RCC 7860 (cell line): ENCODE measurements at regions not wholly inside any gene's neighbourhood (a gene's known extent, or its start where the extent isn't known, plus 50 kb on each side); places are given as distances from the start of the nearest gene placed in this dataset.
"Not testable (repeated sequence)": the region's sequence is repeated elsewhere in the genome, so short reads cannot be mapped to it uniquely, and the experiment has no call there.

ENCODE experiments used
- DNase-seq: peaks from one replicate; pipeline ENCODE4 v3.0.0-alpha.2; 2015; ENCODE audit warnings: low spot score
- FAIRE-seq: peaks from 2 replicates; lab custom pipeline; 2012; peaks lifted over from hg19 to GRCh38; lab: Jason Lieb, UNC

DNA sequence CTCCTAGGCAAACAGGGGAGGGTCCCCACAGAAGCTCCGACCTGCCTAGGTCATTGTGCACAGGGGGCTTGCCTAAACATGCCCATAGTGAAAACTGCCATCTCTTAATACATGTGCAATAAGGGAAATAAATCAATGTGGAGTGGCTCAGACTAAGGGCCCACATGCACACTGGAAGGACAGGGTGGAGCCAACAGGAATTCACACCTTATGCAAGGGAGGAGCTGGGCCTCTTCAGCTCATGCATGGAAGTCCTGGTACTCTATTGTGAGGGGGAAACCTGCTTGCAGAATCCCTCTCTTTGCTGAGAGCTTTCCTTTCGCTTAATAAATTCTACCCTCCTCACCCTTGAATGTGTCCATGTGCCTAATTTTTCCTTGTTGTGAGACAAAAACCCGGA is 815.8 kb downstream of the EFNA5 start:
- DNase-seq (no peak), FAIRE-seq (no peak)

- DNase-seq (no peak), FAIRE-seq (no peak)
Observed at GRCh38 chr5:106854105-106854687, 816.5 kb downstream of the EFNA5 start.

DNA sequence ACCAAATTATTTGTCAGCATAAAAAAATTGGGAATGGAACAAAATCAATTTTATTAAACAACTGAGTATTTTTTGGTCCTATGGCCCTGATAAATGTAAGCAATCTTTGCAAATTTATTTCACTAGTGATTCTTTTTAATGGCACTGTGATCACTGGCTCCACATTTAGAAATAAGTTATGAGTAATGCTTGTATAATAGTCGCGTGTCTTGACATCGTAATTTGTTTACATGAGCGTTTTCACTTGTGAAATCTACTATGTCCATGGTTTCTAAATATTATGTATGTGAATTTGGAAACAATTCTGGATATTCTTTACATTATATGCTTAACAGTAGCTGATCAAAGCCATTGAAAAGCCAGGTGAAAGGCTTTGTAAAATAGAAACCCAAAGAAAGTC is 817.5 kb downstream of the EFNA5 start:
- DNase-seq (no peak), FAIRE-seq (no peak)

DNA sequence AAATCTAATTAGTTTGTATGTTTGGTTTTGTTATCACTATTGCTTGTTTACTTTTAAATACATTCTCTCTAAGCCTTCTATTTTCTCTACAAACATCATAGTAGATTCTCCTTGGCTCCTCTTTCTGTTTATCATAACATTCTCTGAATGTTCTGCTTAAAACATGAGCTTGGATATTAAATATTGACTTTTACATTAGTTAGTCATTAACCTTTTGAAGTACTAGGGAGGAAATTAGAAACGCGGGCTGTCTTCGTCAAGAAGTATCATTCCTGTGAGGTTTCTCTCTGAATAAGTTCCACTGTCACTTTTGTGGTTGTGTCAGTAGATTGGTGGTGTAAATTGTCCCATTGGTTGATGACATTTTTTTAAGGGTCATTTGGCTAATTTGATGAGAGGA is 821.5 kb downstream of the EFNA5 start:
- no peak for DNase-seq
- FAIRE-seq, result no peak

- DNase-seq (no peak), FAIRE-seq (no peak)
Observed at GRCh38 chr5:106843812-106844416, 826.8 kb downstream of the EFNA5 start.

DNA sequence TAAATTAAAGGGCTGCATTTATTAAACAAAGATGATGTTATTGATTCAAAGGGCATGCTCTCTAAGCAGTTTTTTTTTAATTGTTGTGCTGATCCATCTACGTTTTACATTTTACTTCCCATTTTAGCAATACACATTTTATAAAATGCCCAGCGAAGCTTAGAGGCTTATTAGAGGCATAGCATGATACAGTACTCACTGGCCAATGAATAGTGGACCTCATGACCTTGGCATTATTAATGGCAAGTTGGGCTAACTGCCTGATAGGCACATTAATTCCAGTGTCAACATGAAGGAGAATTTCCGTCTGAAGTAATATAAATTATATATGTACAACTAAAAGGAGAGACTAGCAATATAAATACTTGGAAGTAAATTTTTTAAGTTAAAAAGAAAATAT is 837.2 kb downstream of the EFNA5 start:
- DNase-seq (no peak), FAIRE-seq (no peak)

GRCh38 chr5:106827061-106827460 is 843.7 kb downstream of the EFNA5 start:
- DNase-seq (peak; percentile 25), FAIRE-seq (peak; percentile 8)

- FAIRE-seq (peak; percentile 80), DNase-seq (peak; percentile 15)
Observed at GRCh38 chr5:106825374-106825773, 845.4 kb downstream of the EFNA5 start.

GRCh38 chr5:106822851-106823250 is 847.9 kb downstream of the EFNA5 start:
- FAIRE-seq, result no peak
- no peak for DNase-seq

- DNase-seq, result no peak
- FAIRE-seq, result no peak
Observed at GRCh38 chr5:106818552-106818951, 852.2 kb downstream of the EFNA5 start.

- FAIRE-seq (no peak), DNase-seq (no peak)
Observed at GRCh38 chr5:106814961-106815360, 855.8 kb downstream of the EFNA5 start.

DNA sequence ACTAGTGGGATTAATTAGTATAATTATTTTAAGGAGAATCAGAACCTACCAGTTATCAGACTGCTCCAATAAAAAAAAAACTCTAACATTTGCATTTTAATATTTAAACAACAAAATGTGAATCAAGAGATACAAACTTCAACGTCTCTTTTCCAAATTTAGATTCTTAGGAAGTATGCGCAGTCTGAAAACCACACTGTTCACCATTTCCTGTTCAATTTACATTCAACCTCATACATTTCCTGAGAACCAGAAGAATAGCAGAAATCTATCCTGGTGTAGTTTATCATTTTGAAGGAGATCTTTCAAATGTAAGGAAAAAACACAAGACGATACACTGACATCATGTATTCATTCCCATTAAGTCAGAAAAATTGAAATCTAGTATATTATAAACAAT is 869.2 kb downstream of the EFNA5 start:
- FAIRE-seq (no peak), DNase-seq (no peak)

DNA sequence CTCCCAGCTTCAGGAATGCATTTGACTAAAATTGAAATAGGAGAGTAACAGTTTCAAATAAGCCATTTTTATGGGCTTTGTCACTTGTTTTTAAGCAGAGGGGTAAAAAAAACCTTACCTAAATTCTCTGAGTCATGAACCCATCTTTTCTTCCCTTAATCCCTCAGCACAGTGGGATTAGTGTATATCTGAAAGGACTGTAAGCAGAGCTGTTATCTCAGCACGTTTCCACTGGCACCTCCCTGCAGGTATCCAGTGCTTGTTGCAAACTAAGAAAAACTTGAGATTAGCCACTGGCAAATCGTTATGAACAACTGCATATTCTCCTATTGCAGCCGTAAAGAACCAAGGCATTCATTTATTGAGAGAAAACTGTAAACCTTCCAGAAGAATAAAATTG is 872.7 kb downstream of the EFNA5 start:
- FAIRE-seq, result no peak
- DNase-seq, result no peak

DNA sequence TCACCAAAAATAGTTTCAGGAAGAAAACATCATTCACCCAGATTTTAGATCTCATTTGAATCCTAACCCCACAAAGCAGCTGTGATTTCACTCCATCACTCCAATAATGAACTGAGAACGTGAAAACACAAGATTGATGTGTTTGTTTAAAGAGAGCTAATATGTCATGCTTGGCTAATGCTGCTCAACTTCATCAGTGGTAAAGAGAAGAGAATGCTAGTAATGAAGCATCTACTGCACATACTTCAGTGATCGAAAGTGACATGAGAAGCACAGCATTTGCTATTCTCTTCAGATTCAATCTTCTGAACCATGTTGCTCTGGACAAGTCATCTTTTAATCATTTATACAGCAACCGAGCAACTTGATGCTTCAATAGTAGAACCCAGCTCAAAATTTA is 874.7 kb downstream of the EFNA5 start:
- DNase-seq (no peak), FAIRE-seq (no peak)

DNA sequence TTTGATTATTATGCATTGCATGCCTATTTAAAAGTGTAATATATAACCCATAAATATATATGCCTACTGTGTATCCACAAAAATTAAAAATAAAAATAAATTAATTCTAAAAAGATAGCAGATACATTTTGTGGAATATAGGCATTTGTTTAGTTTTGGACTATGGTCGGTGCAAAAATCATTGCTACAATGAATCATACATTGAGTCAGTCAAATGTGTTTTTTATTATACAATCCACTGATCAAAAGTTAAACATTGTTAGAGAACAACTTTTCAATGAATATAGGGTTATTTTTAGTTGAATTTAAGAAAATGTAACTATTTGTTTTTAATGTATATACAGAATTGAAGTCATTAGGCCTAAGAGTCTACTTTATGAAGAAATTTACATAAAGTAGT is 885.9 kb downstream of the EFNA5 start:
- FAIRE-seq, result peak; percentile 63
- no peak for DNase-seq

DNA sequence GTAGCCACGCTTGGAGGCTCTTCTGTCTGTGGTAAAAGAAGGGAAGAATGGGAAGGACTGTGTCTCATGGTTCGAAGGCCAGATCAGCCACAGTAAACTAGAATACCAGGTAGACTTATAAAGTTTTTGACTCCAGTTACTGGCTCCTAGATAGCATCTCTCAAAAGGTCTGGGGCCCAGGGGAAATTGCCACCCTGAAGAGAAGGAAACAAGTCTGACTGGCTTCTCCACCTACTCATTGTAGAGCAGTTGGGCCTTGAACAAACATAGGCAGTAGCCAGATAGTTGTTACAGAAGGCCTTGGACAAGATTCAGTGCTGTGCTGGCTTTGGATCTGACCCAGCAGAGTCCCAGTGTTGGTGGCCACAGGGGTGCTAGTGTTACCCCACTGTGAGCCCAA is 890.4 kb downstream of the EFNA5 start:
- FAIRE-seq (no peak), DNase-seq (no peak)

GRCh38 chr5:106776515-106776914 is 894.2 kb downstream of the EFNA5 start:
- not testable (repeated sequence) for FAIRE-seq

GRCh38 chr5:106768392-106768791 is 902.3 kb downstream of the EFNA5 start:
- DNase-seq (no peak), FAIRE-seq (no peak)

More at GRCh38 chr5:106776515-106776914, 894.2 kb downstream of the EFNA5 start:
- DNase-seq, result not testable (repeated sequence)

DNA sequence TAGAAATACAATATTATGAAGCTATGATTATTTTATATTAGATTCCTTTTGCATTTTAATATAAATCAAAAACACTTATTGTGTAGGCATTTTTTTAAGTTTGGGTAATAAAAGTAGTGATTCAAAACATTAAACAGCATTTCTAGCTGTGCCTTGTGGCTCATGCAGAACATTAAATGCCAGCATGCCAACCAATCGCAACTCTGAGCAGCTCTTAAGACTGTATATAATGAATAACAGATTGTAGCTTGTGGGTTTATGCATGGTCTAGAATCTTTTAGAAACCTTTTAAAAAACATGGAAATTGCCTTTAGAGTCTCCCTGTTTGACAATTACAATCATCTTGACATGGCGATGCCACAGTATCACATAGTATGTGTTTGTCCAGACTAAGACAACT is 903.8 kb downstream of the EFNA5 start:
- FAIRE-seq, result no peak
- DNase-seq, result no peak

DNA sequence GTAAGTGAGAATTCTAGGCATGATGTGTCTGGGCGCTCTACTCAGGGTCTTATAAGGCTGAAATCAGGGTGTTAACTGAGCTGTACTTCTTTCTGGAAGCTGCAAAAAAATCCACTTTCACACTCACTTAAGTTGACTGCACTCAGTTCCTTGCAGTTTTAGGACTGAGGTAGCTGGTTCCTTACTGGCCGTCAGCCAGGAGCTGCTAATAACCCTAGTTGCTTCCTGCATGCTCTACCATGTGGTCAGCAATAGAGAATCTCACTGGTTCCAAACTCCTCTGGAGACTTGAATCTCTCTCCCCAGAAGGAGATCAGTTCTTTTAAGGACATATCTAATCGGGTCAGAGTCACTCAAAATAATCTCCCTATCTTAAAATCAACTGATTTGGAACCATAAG is 911.2 kb downstream of the EFNA5 start:
- DNase-seq, result no peak
- FAIRE-seq, result no peak

- no peak for DNase-seq
- no peak for FAIRE-seq
Observed at GRCh38 chr5:106759152-106759551, 911.6 kb downstream of the EFNA5 start.

DNA sequence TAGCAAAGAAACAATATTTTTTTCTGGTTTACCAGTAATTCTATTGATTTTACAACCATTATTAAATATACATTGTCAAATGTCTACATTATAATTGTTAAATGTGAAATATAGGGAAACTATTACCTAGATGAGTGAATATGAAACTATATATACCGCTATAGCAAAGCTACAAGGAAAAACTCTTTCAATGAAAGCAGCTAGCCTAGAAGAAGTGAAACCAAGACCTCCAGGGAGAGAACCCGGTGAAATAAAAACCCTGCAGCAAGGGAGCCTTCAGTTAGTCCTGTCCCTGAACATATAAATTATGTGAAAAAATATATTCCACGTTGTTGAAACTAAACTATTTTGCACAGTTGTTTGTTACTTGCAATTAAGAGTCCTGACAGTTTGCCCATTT is 913.1 kb downstream of the EFNA5 start:
- no peak for FAIRE-seq

GRCh38 chr5:106755789-106756188 is 914.9 kb downstream of the EFNA5 start:
- DNase-seq (no peak), FAIRE-seq (no peak)

More for the DNA sequence above, 913.1 kb downstream of the EFNA5 start:
- DNase-seq, result no peak
